GM06990 (cell line): ENCODE measurements at regions not wholly inside any gene's neighbourhood (a gene's known extent, or its start where the extent isn't known, plus 50 kb on each side); places are given as distances from the start of the nearest gene placed in this dataset.

ENCODE experiments used
- DNase-seq: peaks from one replicate; pipeline ENCODE4 v3.0.0-alpha.2; 2011; ENCODE audit not compliant: insufficient read length; ENCODE audit errors: extremely low read depth
- H3K27me3 ChIP-seq: replicated peaks from 2 replicates; pipeline ENCODE4 v1.6.0; 2011; ENCODE audit warnings: low read length; ENCODE audit not compliant: control insufficient read depth, insufficient read depth
- H3K36me3 ChIP-seq: 2 replicates; pipeline ENCODE4 v1.5.1; 2011; ENCODE audit warnings: low read length; ENCODE audit not compliant: control insufficient read depth, insufficient read depth
- H3K4me3 ChIP-seq: replicated peaks from 2 replicates; pipeline ENCODE4 v1.5.1; 2011; ENCODE audit warnings: low read depth, mild to moderate bottlenecking, control low read depth, low read length
- CTCF ChIP-seq: IDR thresholded peaks from 2 replicates; pipeline ENCODE4 v1.5.1; 2011; ENCODE audit warnings: low read length, control low read depth, mild to moderate bottlenecking, inconsistent platforms; ENCODE audit not compliant: insufficient read depth, poor library complexity, severe bottlenecking

GRCh38 chr5:62685221-62685620 lies 106.6 kb downstream of the LRRC70 start:
- no peak for DNase-seq
- Histone ChIP-seq H3K36me3 (no peaks in the 10 kb centered on the region), H3K27me3 (no peaks in the 10 kb centered on the region), H3K4me3 (no peak overlapping the region)
- TF ChIP-seq CTCF = no peak

GRCh38 chr5:62684310-62684709 lies 105.7 kb downstream of the LRRC70 start:
- no peak for DNase-seq
- no peak for TF ChIP-seq CTCF
- H3K27me3 ChIP-seq = no peaks in the 10 kb centered on the region
- H3K4me3 ChIP-seq = no peak overlapping the region
- H3K36me3 ChIP-seq = no peaks in the 10 kb centered on the region

- no peak overlapping the region for H3K4me3 ChIP-seq
- H3K27me3 ChIP-seq = no peaks in the 10 kb centered on the region
- DNase-seq = no peak
- H3K36me3 ChIP-seq = no peaks in the 10 kb centered on the region
- TF ChIP-seq CTCF = no peak
Observed at GRCh38 chr5:62682059-62682458, 103.4 kb downstream of the LRRC70 start.

GRCh38 chr5:62681117-62681850 lies 102.7 kb downstream of the LRRC70 start:
- no peak for TF ChIP-seq CTCF
- no peak for DNase-seq
- Histone ChIP-seq H3K27me3 (no peaks in the 10 kb centered on the region), H3K36me3 (no peaks in the 10 kb centered on the region), H3K4me3 (no peak overlapping the region)

GRCh38 chr5:62680121-62680520 lies 101.5 kb downstream of the LRRC70 start:
- H3K4me3 ChIP-seq = no peak overlapping the region
- DNase-seq = no peak
- no peaks in the 10 kb centered on the region for H3K36me3 ChIP-seq
- TF ChIP-seq CTCF = no peak
- H3K27me3 ChIP-seq = no peaks in the 10 kb centered on the region
